Type B pancreatic cell (in vitro differentiated cells): ENCODE measurements at regions not wholly inside any gene's neighbourhood (a gene's known extent, or its start where the extent isn't known, plus 50 kb on each side); places are given as distances from the start of the nearest gene placed in this dataset.

Experiments used
- DNase-seq: peaks from one replicate; pipeline ENCODE4 v3.0.0; 2021; ENCODE audit warnings: mixed read lengths; ENCODE audit not compliant: unreplicated experiment; ENCODE audit errors: extremely low spot score
- H3K27ac Mint-ChIP-seq: 2 replicates; pipeline ENCODE4 v1.8.0; 2021; ENCODE audit warnings: mild to moderate bottlenecking, mixed read lengths
- H3K27me3 Mint-ChIP-seq: 2 replicates; pipeline ENCODE4 v1.8.0; 2021; ENCODE audit warnings: mixed read lengths
- H3K36me3 Mint-ChIP-seq: 2 replicates; pipeline ENCODE4 v1.8.0; 2021; ENCODE audit warnings: mixed read lengths
- H3K4me1 Mint-ChIP-seq: one replicate; pipeline ENCODE4 v1.8.0; 2021; ENCODE audit warnings: mixed read lengths; ENCODE audit not compliant: unreplicated experiment
- H3K4me3 Mint-ChIP-seq: 2 replicates; pipeline ENCODE4 v1.8.0; 2021; ENCODE audit warnings: mild to moderate bottlenecking, mixed read lengths
- H3K9me3 Mint-ChIP-seq: 2 replicates; pipeline ENCODE4 v1.8.0; 2021; ENCODE audit warnings: mixed read lengths
- CTCF ChIP-seq: fragments of 200-600 bp; sonication (generic); conservative IDR thresholded peaks from 2 replicates; pipeline ENCODE4 v1.5.0; 2021; ENCODE audit warnings: antibody characterized with exemption, mild to moderate bottlenecking

DNA sequence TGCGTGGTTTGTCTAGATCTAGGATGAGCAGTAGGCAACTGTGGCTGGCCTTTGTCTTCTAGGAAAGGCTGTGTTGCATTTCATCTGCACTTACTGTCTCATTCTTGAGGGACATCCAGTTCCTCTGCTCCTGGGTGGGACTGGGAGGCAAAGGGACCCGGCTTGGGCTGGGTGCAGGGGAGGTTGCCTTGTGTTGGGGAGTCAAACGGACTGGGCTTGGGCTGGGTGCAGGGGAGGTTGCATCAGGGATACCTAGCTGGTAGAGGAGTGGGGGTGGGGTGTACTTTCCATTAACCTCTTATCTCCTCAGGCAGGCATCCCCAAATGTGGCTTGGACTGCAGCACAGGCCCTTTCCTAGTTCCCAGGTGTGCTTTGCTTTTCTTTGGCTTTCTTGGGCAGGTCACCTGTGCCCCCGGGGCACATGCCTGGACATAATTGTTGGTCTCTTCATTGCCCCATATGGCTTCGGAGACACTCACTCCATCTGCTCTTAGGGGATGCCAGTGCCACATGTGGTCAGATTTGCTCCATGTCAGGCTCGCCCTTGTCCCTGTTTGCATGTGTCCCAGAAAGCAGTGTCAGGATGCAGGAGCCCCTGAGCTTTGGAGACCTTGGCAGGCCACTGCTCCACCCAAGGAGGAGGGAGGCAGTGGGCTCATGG lies 1682.9 kb downstream of the TP53TG3F start:
- no peak for TF ChIP-seq CTCF
- H3K36me3 Mint-ChIP-seq = no peaks in the 10 kb centered on the region
- no peaks in the 10 kb centered on the region for H3K4me1 Mint-ChIP-seq
- no peak for DNase-seq
- H3K4me3 Mint-ChIP-seq = no peak overlapping the region
- H3K27ac Mint-ChIP-seq = no peak overlapping the region
- H3K9me3 Mint-ChIP-seq = peaks cover 4% of the 10 kb centered on the region
- H3K27me3 Mint-ChIP-seq = no peaks in the 10 kb centered on the region

- no peak overlapping the region for H3K27ac Mint-ChIP-seq
- no peak for DNase-seq
- TF ChIP-seq CTCF = no peak
- no peaks in the 10 kb centered on the region for H3K27me3 Mint-ChIP-seq
- H3K9me3 Mint-ChIP-seq = peaks cover 4% of the 10 kb centered on the region
- H3K4me3 Mint-ChIP-seq = no peak overlapping the region
- H3K36me3 Mint-ChIP-seq = no peaks in the 10 kb centered on the region
- H3K4me1 Mint-ChIP-seq = no peaks in the 10 kb centered on the region
Measured at GRCh38 chr16:35142809-35143192, 1683.4 kb downstream of the TP53TG3F start.

DNA sequence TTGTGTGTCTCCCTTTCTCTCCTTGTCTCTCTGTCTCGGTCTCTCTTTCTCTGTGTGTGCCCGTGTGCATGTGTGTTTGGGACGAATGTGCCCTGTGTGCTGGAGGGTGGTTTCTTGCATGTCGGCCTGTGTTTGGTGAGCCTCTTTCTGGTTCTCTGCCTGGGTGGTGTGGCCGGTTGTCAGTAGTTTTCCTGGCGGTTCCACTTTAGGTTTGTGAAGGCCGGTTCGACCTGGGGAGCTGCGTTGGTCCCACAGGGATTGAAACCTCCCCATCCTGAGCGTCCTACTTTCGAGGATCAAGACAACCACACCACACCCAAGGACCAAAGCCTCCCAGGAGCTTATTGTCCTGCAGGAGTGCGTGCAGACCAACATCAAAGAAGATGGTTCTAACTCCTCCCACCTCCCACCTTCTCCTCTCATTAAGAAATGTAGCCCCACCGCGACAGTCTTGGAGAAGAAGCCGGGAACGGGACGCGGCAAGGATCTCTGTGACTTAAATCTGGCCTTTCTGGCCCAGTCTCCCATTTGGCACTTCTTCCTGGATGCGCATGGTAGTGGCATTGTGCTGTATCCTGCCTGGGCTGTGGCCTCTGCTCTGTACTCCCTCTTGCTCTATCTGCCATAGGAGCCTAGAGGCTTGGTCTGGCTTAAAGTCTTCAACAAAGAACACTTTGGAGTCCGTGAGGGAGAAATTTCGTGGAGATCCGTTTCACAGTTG lies 1685.0 kb downstream of the TP53TG3F start:
- H3K9me3 Mint-ChIP-seq = peaks cover 4% of the 10 kb centered on the region
- H3K4me3 Mint-ChIP-seq = no peak overlapping the region
- no peaks in the 10 kb centered on the region for H3K4me1 Mint-ChIP-seq
- H3K27ac Mint-ChIP-seq = no peak overlapping the region
- no peaks in the 10 kb centered on the region for H3K27me3 Mint-ChIP-seq
- no peak for TF ChIP-seq CTCF
- peak; percentile 51 for DNase-seq
- no peaks in the 10 kb centered on the region for H3K36me3 Mint-ChIP-seq

GRCh38 chr16:35146031-35146710 lies 1686.8 kb downstream of the TP53TG3F start:
- Mint-ChIP-seq H3K27ac (no peak overlapping the region), H3K36me3 (no peaks in the 10 kb centered on the region), H3K4me3 (no peak overlapping the region), H3K27me3 (no peaks in the 10 kb centered on the region), H3K9me3 (peaks cover under 1% of the 10 kb centered on the region), H3K4me1 (no peaks in the 10 kb centered on the region)
- TF ChIP-seq CTCF = no peak
- DNase-seq = peak; percentile 55

DNA sequence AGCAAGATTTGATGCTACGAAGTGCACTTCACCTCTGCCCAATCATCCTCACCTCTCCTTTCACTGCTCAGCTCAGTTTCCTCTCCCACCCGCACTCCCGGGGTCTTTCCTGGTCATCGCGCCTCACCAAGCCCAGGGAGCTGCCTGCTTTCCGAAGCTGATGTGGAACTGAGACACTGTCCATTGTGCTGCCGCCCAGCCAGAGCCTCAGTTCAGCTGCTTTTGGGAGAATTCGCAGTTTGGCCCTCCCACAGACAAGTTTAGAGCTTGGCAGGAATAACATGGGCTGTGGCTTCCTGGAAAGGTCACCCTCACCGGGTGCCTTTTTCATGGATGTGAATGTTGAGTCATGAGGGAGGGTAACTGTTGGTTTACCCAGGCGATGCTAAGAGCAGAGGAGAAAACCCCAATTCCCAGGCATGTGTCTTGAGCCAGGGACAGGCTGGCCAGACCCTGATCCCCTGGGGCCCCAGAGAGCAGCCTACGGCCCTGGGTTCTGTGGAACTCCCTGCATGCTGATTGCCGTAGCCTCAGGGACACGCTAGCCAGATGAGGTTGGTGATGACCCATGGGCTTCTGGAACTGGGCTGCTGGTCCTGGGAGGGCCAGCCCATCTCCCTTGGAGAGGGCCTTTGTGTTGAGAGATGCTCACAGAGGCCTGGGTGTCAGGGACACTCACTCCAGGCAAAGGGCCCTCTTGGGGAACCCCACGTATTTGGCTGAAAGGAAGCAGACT lies 1687.5 kb downstream of the TP53TG3F start:
- H3K9me3 Mint-ChIP-seq = peaks cover 4% of the 10 kb centered on the region
- no peak for TF ChIP-seq CTCF
- H3K4me3 Mint-ChIP-seq = no peak overlapping the region

More for the DNA sequence above, 1687.5 kb downstream of the TP53TG3F start:
- Mint-ChIP-seq H3K4me1 (no peaks in the 10 kb centered on the region), H3K36me3 (no peaks in the 10 kb centered on the region), H3K27me3 (no peaks in the 10 kb centered on the region), H3K27ac (no peak overlapping the region)
- DNase-seq = peak; percentile 42
